Stimulated activated naive CD8-positive, alpha-beta T cell treated with anti-CD3 and anti-CD28 coated beads, Interleukin-15, amount 100 ng/mL, for 72 hours (primary cell): ENCODE measurements at regions not wholly inside any gene's neighbourhood (a gene's known extent, or its start where the extent isn't known, plus 50 kb on each side); places are given as distances from the start of the nearest gene placed in this dataset.
"Not testable (repeated sequence)": the region's sequence is repeated elsewhere in the genome, so short reads cannot be mapped to it uniquely, and the experiment has no call there.

Experiments used
- ATAC-seq: fragments of 150-1000 bp; cut with Tn5 transposase; 2 replicates; pipeline ENCODE4 v1.10.0; 2021; ENCODE audit warnings: mild to moderate bottlenecking, moderate library complexity
- DNase-seq, 2 donors: peaks; one replicate each; pipeline ENCODE4 v3.0.0; 2021 to 2022
- H3K27ac Mint-ChIP-seq, 2 donors: one replicate each; pipeline ENCODE4 v1.8.0; 2022; ENCODE audit warnings: mild to moderate bottlenecking in 2 of 2, mixed read lengths in 2 of 2, moderate library complexity in 2 of 2
- H3K27me3 Mint-ChIP-seq: one replicate; pipeline ENCODE4 v1.8.0; 2022; ENCODE audit warnings: mixed read lengths
- H3K4me1 Mint-ChIP-seq: one replicate; pipeline ENCODE4 v1.8.0; 2022; ENCODE audit warnings: mild to moderate bottlenecking, mixed read lengths
- H3K4me3 Mint-ChIP-seq, 2 donors: one replicate each; pipeline ENCODE4 v1.8.0; 2022; ENCODE audit warnings: mild to moderate bottlenecking in 2 of 2, mixed read lengths in 2 of 2, moderate library complexity in 1 of 2
- H3K9me3 Mint-ChIP-seq, 2 donors: one replicate each; pipeline ENCODE4 v1.8.0; 2022; ENCODE audit warnings: mixed read lengths in 2 of 2

DNA sequence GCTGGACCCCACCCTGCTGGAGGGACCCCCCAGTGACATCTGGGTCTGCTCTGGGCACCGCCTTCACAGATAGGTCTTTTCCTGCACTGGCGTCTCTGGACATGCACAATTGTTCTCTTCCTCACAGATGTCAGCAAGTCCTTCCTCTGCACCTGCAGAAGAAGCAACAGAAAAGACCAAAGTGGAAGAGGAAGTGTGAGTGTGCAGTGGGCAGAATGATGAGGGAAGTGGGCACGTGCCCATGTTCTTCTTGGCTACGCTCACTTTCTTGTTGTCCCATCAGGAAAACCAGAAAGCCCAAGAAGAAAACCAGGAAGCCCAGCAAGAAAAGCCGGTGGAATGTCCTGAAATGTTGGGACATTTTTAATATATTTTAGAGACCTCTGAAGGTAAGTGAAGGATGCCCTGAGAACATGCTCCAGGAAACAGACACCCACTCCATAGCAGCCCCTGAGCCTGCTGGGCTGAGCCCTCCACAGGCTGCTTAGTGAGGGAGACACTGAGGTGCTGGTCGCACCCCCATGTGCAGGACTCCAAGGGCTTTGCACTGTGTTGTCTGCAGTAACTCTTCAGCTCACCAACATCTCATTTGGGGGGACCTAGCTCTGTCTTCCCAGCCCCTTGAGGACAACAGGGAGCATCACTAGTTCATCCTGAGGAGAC is 124.4 kb upstream of the SIMC1 start:
- H3K4me3 Mint-ChIP-seq, H3K27me3 Mint-ChIP-seq, ATAC-seq, H3K9me3 Mint-ChIP-seq, DNase-seq, H3K27ac Mint-ChIP-seq, H3K4me1 Mint-ChIP-seq: not testable (repeated sequence)

DNA sequence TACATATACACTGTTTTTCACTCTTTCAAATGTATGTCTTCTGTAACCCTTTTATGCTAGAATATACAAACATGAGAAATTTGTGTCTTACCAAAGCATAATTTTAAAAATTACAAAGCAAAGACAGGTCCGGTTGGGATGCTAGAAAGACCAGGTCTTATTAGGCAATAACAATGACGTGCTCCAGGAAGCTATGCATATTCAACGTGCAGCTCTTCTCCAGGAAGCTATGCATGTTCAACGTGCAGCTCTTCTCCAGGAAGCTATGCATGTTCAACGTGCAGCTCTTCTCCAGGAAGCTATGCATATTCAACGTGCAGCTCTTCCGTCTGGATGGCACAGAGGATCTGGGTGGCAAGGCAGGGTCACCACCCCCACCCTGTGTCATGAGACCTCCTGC is 123.4 kb upstream of the SIMC1 start:
- H3K4me1 Mint-ChIP-seq, DNase-seq, H3K27ac Mint-ChIP-seq, H3K27me3 Mint-ChIP-seq, H3K9me3 Mint-ChIP-seq, H3K4me3 Mint-ChIP-seq, ATAC-seq: not testable (repeated sequence)

DNA sequence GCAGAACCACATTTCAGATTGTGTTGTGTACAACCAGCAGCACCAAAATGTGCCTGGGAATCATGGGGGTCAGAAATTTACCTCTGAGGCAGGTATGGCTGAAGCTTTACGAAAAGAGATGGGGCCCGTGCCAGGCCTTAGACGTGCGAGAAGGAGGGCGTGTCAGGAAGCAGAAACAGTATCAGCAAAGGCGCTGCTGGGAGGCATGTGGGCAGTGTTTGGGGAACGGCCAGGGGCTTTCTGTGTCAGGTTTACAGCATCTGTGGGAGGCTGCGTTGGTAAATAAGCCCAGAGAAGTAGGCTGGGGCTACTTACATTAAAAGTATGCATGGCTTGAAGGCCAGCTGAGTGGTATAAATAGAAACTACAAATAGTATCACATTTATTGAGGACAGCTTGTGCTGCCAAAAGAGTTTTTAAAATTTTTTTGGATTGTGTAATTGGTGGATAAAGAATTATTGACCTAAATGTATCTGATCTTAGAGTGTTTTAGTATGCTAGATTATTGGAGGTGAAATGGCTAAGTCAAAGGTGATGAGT is 120.5 kb upstream of the SIMC1 start:
- not testable (repeated sequence) for H3K9me3 Mint-ChIP-seq, H3K27ac Mint-ChIP-seq, DNase-seq, ATAC-seq, H3K27me3 Mint-ChIP-seq, H3K4me3 Mint-ChIP-seq, H3K4me1 Mint-ChIP-seq

DNA sequence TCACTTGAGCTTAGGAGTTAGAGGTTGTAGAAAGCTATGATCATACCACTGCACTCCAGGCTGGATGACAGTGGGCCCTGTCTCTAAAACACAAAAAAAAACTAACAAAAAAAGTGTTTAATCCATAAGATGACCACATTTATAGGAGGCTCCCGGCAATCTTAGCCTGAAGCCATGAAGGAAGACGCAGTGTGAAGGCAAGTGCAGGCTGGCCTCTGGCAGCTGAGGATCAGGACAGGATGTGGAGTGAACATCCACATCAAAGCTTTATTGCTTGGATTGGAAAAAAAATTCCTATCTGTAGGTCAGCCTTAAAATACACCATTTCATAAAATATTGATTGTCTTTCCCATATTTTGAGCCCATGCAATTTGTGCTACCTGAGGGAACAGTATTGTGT is 115.9 kb upstream of the SIMC1 start:
- DNase-seq, H3K27ac Mint-ChIP-seq, ATAC-seq, H3K9me3 Mint-ChIP-seq, H3K4me1 Mint-ChIP-seq, H3K4me3 Mint-ChIP-seq, H3K27me3 Mint-ChIP-seq: not testable (repeated sequence)

DNA sequence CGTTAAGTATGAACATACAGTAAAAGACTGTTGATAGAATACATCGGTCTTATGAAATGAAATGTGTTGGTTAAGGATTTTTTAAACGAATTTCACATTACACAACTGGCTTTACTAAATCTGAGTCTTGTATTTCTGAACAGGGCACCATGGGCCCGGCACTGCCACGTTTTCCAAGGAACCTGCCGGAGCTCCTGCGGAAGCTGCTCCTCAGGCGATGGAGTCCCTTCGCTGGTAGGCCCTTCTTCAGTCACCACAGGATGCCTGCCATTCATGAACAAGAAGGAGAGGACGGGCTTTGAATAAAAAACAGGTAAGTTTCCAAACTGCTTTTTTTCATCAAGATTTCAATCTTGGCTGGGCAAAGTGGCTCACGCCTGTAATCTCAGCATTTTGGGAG is 114.1 kb upstream of the SIMC1 start:
- H3K9me3 Mint-ChIP-seq, H3K4me3 Mint-ChIP-seq, H3K27me3 Mint-ChIP-seq, H3K4me1 Mint-ChIP-seq, H3K27ac Mint-ChIP-seq, DNase-seq, ATAC-seq: not testable (repeated sequence)

DNA sequence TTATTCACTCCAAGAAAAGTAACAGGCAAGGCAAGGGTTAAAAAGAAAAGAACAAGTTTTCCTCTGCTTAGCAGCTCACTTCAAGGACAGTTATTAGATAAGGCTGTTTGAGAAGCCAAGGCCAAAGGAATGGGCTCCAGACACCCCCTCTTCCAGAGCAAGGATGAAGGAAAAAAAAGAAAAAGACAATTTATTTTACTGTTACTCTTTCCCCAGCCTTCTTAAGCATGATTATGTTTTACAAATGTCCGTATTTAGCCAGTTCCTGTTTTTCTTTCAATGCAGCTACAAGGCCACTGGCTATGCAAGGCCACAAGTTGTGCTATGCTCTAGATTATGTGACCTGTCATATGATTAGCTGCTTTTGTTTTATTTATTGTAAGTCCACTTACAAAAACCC is 106.5 kb upstream of the SIMC1 start:
- no peak for ATAC-seq
- Mint-ChIP-seq H3K9me3 (no peaks in the 10 kb centered on the region), H3K27me3 (peaks cover 30% of the 10 kb centered on the region), H3K4me1 (peaks cover 27% of the 10 kb centered on the region), H3K4me3 (no peak overlapping the region), H3K27ac (no peak overlapping the region)
- no peak for DNase-seq

DNA sequence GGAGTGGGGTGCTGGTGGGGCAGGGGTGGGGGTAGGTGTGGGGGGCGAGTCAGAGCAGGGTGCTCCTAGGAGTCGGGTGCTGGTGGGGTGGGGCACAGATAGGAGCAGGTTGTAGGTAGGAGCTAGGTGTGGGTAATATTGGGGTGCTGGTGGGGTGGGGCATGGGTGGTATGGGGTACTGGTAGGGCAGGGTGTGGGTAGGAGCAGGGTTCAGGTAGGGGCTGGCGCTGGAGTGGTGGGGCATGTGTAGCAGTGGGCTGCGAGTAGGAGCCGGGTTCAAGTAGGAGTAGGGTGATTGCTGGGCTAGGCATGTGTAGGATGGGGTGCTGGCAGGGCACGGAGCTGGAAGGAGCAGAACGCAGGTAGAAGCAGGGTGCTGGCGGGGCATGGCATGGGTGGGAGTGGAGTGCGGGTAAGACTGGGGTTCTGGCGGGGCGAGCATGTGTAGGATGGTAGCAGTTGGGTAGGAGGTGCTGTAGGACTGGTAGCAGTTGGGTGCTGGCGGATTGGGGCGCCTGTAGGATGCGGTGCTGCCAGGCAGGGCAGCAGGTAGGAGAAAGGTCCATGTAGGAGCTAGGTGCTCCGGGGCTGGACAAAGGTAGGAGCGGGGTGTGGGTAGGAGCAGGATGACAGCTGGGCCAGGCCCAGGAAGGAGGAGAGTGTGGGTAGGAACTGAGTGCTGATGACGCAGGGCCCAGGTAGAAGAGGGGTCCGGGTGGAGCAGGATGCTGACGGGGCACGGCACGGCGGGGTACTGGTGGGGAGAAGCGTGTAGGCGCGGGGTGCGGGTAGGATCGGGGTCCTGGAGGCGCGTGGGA is 105.5 kb upstream of the SIMC1 start:
- H3K27ac Mint-ChIP-seq = peak overlapping the region in 1 of 2 donors; percentile 7
- H3K4me3 Mint-ChIP-seq = peak overlapping the region; percentile 77 to 83
- ATAC-seq (peak; percentile 55), DNase-seq (no peak)
- H3K9me3 Mint-ChIP-seq = no peaks in the 10 kb centered on the region
- H3K4me1 Mint-ChIP-seq = peaks cover 27% of the 10 kb centered on the region
- H3K27me3 Mint-ChIP-seq = peaks cover 30% of the 10 kb centered on the region

DNA sequence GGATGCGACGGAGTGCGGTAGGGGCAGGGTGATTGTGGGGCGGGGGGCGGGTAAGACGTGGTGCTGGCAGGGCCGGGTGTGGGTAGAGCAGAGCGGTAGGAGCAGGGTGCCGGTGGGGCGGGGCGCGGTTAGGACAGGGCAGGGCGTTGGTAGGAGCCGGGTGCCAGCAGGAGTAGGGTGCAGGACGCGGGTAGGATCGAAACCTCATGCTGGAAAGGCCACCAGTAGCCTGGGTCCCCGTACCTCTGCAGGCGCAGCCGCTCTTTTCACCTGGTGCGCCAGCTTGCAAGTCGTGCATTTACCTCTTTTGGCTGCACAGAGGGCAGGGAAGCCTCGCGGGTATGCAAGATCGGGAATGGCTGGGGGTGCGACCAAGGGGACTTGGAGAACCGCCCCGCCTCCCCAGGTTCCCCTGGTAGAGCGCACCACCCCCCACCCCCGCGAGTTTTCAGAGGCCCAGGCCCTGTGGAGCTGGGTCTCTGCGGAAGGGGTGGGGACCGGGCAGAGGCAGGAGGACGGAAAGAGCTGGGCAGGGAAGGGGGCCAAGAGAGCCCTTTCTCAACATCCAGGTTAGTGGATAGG is 104.8 kb upstream of the SIMC1 start:
- Mint-ChIP-seq H3K27me3 (peaks cover 30% of the 10 kb centered on the region), H3K4me3 (peak overlapping the region; percentile 77 to 83)

DNA sequence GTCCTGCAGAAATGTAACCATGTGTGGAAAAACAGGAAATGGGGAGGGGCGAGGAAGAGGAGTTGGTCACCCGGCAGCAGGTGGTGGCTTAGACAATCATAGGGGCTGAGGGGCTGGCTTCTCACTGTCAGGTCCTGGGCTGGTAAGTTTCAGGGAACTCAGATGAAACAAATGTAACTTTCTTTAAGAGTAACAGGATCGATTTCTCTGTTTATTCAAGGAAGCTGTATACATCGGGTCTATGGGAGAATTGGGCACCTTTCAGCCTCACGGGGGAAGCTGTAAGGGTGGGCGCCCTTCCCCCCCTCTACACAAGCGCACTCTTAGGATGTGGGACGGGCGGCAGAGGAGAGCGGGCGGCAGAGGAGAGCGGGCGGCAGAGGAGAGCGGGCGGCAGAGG is 104.3 kb upstream of the SIMC1 start:
- no peak for DNase-seq
- H3K9me3 Mint-ChIP-seq = no peaks in the 10 kb centered on the region
- H3K4me1 Mint-ChIP-seq = peaks cover 27% of the 10 kb centered on the region
- H3K27ac Mint-ChIP-seq = peak overlapping the region in 1 of 2 donors; percentile 70
- peak; percentile 42 for ATAC-seq
- peak overlapping the region; percentile 77 to 83 for H3K4me3 Mint-ChIP-seq
- peaks cover 30% of the 10 kb centered on the region for H3K27me3 Mint-ChIP-seq

More for the DNA sequence above, 104.8 kb upstream of the SIMC1 start:
- ATAC-seq (peak; percentile 71), DNase-seq (peak; percentile 8 to 22)
- H3K27ac Mint-ChIP-seq = peak overlapping the region; percentile 7 to 70
- peaks cover 27% of the 10 kb centered on the region for H3K4me1 Mint-ChIP-seq
- no peaks in the 10 kb centered on the region for H3K9me3 Mint-ChIP-seq

DNA sequence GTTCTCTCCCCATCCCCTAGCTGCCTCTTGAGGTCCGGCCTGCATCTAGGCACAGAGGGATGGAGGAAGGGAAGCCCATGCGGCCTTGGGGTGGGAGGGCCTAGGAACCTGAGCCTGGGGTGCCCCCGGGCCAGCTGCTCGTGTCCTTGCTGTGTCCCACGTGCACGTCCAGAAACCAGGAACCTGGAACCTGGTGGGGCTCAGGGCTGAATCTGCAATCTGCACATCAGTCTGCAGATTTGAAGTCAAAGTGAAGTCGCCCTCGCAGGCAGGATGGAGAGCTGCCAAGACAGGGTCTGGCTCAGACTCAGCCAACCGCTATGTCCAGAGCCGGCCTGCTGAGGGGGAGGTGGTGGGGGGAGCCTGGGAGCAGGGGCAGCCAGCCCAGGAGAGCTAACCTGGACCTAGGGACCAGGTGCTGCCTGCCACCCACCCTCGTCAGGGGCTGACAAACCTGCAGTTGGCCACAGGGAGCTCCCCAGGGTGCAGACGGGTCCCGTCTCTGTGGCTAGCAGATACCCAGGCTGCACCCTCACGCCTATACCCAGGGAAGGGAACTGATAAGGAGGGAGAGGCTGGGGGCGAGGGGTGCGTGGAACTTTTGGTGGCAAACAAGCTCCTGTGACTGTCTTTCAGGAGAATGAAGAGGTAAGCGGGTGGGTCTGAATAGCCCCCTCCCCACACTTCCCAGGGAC is 103.5 kb upstream of the SIMC1 start:
- no peak for DNase-seq
- Mint-ChIP-seq H3K4me3 (peak overlapping the region; percentile 77 to 83), H3K9me3 (no peaks in the 10 kb centered on the region), H3K27ac (no peak overlapping the region), H3K4me1 (peaks cover 27% of the 10 kb centered on the region), H3K27me3 (peaks cover 30% of the 10 kb centered on the region)
- ATAC-seq = no peak

DNA sequence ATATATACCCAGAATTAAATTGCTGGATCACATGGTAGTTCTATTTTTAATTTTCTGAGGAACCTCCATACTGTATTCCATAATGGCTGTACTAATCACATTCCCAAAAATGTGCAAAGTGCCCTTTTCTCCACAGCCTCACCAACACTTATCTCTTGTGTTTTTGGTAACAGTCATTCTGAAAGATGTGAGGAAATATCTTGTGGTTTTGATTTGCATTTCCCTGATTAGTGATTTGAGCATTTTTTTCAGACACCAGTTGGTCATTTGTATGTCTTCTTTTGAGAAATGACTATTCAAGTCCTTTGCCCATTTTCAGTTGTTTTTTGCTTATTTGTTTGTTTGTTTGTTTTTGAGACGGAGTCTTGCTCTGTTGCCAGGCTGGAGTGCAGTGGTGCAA is 98.1 kb upstream of the SIMC1 start:
- H3K4me3 Mint-ChIP-seq, H3K27ac Mint-ChIP-seq, H3K27me3 Mint-ChIP-seq, DNase-seq: not testable (repeated sequence)
- peak; percentile 68 for ATAC-seq
- H3K4me1 Mint-ChIP-seq = peaks cover 11% of the 10 kb centered on the region
- H3K9me3 Mint-ChIP-seq = peaks cover 11 to 25% of the 10 kb centered on the region in 2 donors

DNA sequence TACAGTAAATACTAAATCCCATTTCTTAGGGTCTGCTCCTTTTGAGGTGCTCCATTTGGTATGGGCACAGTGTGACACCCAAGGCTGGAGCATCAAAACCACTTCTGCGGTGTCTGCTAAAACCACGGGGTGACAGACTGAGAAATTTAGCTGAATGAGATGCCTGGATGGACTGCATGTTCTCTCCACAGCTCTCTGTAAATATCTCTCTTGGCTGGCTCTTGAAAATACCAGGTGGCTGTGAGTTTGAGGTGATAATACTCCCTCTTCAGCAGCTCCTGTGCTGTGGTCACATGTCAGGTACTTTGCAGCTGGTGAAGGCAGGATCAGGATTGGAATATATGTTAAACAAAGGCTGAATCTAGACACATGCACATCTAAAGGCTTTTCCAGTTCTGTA is 93.7 kb upstream of the SIMC1 start:
- Mint-ChIP-seq H3K4me3 (no peak overlapping the region), H3K9me3 (peaks cover 11 to 25% of the 10 kb centered on the region in 2 donors), H3K4me1 (peaks cover 11% of the 10 kb centered on the region), H3K27me3 (peaks cover 16% of the 10 kb centered on the region), H3K27ac (no peak overlapping the region)
- no peak for DNase-seq
- ATAC-seq = no peak

DNA sequence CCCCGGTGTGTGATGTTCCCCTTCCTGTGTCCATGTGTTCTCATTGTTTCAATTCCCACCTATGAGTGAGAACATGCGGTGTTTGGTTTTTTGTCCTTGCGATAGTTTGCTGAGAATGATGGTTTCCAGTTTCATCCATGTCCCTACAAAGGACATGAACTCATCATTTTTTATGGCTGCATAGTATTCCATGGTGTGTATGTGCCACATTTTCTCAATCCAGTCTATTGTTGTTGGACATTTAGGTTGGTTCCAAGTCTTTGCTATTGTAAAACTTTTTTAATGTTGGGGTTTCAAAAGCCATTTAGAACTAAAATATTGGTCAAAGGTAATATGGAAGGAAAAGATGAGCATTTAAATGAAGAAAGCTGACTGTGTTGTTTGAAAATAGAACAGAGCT is 88.3 kb upstream of the SIMC1 start:
- not testable (repeated sequence) for DNase-seq, H3K4me1 Mint-ChIP-seq, H3K9me3 Mint-ChIP-seq, ATAC-seq, H3K4me3 Mint-ChIP-seq, H3K27ac Mint-ChIP-seq
- H3K27me3 Mint-ChIP-seq = peaks cover 26% of the 10 kb centered on the region

DNA sequence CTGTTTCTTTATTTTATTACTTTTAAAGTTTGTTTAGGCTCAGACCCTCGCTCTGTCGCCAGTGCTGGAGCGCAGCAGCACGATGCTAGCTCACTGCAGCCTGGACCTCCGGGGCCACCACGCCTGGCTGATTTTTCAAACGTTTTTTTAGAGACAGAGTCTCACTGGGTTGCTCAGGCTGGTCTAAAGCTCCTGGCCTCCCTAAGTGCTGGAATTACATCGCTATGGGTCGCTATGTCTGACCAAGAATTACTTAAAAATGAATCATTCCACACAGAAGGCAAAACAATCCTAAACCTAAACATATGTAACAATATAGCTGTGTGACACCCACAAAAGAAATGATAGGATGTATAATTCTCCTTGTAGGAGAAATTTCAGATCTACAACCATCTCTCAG is 86.9 kb upstream of the SIMC1 start:
- H3K27me3 Mint-ChIP-seq = peaks cover 27% of the 10 kb centered on the region
- H3K27ac Mint-ChIP-seq = no peak overlapping the region
- no peaks in the 10 kb centered on the region for H3K4me1 Mint-ChIP-seq
- ATAC-seq (no peak), DNase-seq (no peak)
- H3K4me3 Mint-ChIP-seq = no peak overlapping the region
- no peaks in the 10 kb centered on the region for H3K9me3 Mint-ChIP-seq

DNA sequence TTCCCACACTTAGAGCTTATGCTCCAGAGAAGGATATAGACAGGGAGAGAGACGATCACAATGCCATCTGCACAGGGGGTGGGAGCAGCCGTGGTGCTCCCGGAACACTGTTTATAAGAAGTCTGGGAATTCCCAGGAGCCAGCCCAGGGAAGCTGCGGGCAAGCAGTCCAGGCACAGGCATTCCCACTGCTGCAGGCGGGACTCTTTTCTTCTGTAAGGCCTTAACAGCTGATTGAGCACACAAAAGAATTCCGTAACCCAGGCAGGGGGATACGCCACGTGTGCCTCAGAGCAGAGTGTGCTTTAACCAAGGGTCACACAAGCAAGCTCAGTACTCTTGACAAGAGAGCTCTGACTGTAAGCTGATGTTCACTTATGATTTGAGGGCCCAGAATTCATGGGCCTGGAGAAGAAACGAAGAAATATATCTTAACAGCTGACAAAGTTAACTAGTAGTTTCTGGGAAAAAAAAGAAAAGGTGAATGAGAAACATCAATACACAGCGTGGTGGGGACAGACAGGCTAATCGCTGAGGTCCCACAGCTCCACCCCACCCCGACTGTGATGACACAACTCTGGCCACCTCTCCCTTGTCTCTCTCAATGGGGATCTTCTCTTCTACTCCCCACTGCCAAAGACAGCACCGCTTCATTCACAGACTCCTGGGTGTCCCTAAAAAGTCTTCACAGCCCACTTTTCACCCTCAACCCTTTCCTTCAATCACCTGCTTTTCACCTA is 85.9 kb upstream of the SIMC1 start:
- Mint-ChIP-seq H3K27me3 (peaks cover 32% of the 10 kb centered on the region), H3K4me1 (no peaks in the 10 kb centered on the region), H3K27ac (no peak overlapping the region), H3K9me3 (no peaks in the 10 kb centered on the region), H3K4me3 (no peak overlapping the region)
- no peak for ATAC-seq
- no peak for DNase-seq
